ENCODE measurements at regions not wholly inside any gene's neighbourhood (a gene's known extent, or its start where the extent isn't known, plus 50 kb on each side); places are given as distances from the start of the nearest gene placed in this dataset.

DNA sequence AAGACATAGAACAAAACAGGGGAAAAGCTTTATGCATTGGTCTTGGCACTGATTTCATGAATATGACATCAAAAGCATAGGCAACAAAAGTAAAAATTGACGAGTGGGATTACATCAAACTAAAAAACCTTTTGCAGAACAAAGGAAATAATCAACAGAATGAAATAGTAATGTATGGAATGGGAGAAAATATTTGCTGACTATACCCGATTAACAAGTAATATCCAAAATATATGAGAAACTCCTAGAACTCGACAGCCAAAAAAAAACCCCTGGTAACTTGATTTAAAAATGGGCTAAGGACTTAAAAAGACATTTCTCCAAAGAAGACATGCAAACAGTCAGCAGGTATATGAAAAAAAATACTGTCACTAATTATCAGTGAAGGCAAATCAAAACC is 231.7 kb upstream of the MAN1A1 start:
- no peaks in the 10 kb centered on the region for H4K20me1 ChIP-seq (ENCODE audit: insufficient read depth, low read length)
- H3K4me1 ChIP-seq (ENCODE audit: control insufficient read depth, insufficient read depth, low read length): no peaks in the 10 kb centered on the region
- H2AFZ ChIP-seq (replicated peaks; ENCODE audit: low read length, poor library complexity): no peak overlapping the region
- H2BK120ac ChIP-seq (ENCODE audit: low read depth, low read length): no peak overlapping the region
- H3K79me1 ChIP-seq (ENCODE audit: low read depth in 1 of 2, low read length in 2 of 2): no peaks in the 10 kb centered on the region
- H3K14ac ChIP-seq (replicated peaks; ENCODE audit: low read depth, low read length): no peak overlapping the region
- no peak overlapping the region for H3K4me3 ChIP-seq (ENCODE audit: insufficient read depth, low read depth, low read length)
- no peaks in the 10 kb centered on the region for H3K27me3 ChIP-seq (ENCODE audit: control insufficient read depth, insufficient read depth, low read length)
- no peak overlapping the region for H2AK5ac ChIP-seq (ENCODE audit: low read depth, low read length)
- H2BK20ac ChIP-seq (ENCODE audit: low read depth, low read length): no peak overlapping the region
- no peak overlapping the region for H3K18ac ChIP-seq (ENCODE audit: low read depth, low read length)
- no peak overlapping the region for H4K8ac ChIP-seq (ENCODE audit: low read depth in 2 of 2, low read length in 2 of 2)
- no peak for DNase-seq
- H2BK15ac ChIP-seq (ENCODE audit: low read depth, low read length): no peak overlapping the region
- no peak overlapping the region for H3K4me2 ChIP-seq (ENCODE audit: low read depth, low read length)
- no CpG with 5 or more reads among the region's 3 CpGs for WGBS, 2 experiments (ENCODE audit: extremely low coverage in 2 of 2, insufficient read length in 1 of 2)
- H3K9ac ChIP-seq (ENCODE audit: low read depth, low read length): no peak overlapping the region
- no TSS peak for BruUV-seq (replicated peaks)
- no peak overlapping the region for H3K56ac ChIP-seq (ENCODE audit: extremely low read depth, insufficient read depth, low read length)
- no peak overlapping the region for H3K27ac ChIP-seq (ENCODE audit: insufficient read depth, low read length)
- dilution Hi-C loops (cut with HindIII; ENCODE audit: low sequenced_read_pairs, unreplicated experiment) (no loop called here), in situ Hi-C loops (cut with MboI; ENCODE audit: low sequenced_read_pairs) (no loop called here), intact Hi-C loops (cut with micrococcal nuclease) (no loop called here)
- ChIA-PET CTCF (interaction anchor here (0.6 kb wide), 1 partner anchor 102 kb away, joined by 3 read pairs; no protein-coding TSS in a partner anchor), POLR2A (ENCODE audit: unreplicated experiment) (no interaction called here)
- ATAC-seq (ENCODE audit: low read depth): no peak
- no peak overlapping the region for H3K23ac ChIP-seq (ENCODE audit: low read depth, low read length)
- H3K9me1 ChIP-seq (ENCODE audit: insufficient read depth, low read length): no peaks in the 10 kb centered on the region
- TF ChIP-seq MAFK (IDR thresholded peaks at IDR 0.05; ENCODE audit: low read depth, low read length): peak; percentile 46; the same call in 1 of the 2 replicates
- TF ChIP-seq SMC3 (IDR thresholded peaks at IDR 0.05; ENCODE audit: low read depth, low read length): no peak
- no peak overlapping the region for H2AK9ac ChIP-seq (replicated peaks; ENCODE audit: low read depth, low read length, poor library complexity)
- no peaks in the 10 kb centered on the region for H3K36me3 ChIP-seq (ENCODE audit: control insufficient read depth, insufficient read depth, low read length)
- H2BK5ac ChIP-seq (ENCODE audit: low read depth, low read length, poor library complexity, severe bottlenecking): no peak overlapping the region
- H3K4ac ChIP-seq (ENCODE audit: low read depth, low read length): no peak overlapping the region
- H4K91ac ChIP-seq (ENCODE audit: insufficient read depth, low read depth, low read length): no peak overlapping the region
- H4K5ac ChIP-seq (ENCODE audit: low read depth, low read length): no peak overlapping the region
- H3K9me3 ChIP-seq (ENCODE audit: control insufficient read depth, insufficient read depth, low read length): no peaks in the 10 kb centered on the region

All from IMR-90 (cell line).